Umbilical cord (tissue), 1 donor: ENCODE measurements at regions not wholly inside any gene's neighbourhood (a gene's known extent, or its start where the extent isn't known, plus 50 kb on each side); places are given as distances from the start of the nearest gene placed in this dataset.
"Not testable (repeated sequence)": the region's sequence is repeated elsewhere in the genome, so short reads cannot be mapped to it uniquely, and the experiment has no call there.

Experiments used
- DNase-seq: peaks from one replicate; pipeline ENCODE4 v3.0.0-alpha.2; 2015; ENCODE audit warnings: low spot score

DNA sequence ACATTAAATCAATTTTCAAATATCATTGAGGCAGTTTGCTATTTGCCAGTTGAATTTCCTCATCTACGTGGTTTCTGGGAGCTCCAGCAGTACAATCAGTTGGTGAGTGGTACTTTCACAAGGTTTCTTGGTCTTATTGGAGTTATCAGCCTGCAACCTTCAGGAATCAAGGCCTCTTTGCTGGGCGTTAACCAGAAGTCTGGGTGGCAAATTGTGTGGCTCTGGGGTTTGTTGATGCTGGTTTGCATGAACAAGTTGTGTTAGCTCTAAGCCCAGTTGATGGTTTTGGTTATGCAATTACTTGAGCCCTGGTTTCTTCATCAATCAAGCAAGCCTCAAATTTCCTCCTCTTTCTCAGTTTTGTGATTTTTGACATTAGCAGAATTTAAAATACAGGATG, 152.9 kb upstream of the ANKRD55 start:
- no peak for DNase-seq

DNA sequence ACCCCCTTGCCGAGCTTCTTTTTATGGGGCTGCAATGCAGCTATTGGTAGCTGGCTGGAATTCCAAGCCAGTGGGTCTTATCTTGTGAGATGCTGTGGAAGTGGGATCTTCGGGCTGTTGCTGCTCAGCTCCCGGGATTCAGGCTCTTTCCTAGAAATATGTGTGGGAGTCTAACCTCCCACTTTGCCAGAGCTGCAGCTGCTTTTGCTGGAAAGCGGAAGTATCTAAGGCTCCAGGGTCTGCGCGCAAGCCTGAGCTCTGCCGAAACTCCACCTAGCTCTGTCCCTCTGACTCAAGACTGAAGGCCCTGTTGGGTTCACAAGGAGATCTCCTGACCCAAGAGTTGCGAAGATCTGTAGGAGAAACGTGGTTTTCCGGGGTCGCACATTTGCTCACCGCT, 151.1 kb upstream of the ANKRD55 start:
- peak; percentile 42 for DNase-seq

DNA sequence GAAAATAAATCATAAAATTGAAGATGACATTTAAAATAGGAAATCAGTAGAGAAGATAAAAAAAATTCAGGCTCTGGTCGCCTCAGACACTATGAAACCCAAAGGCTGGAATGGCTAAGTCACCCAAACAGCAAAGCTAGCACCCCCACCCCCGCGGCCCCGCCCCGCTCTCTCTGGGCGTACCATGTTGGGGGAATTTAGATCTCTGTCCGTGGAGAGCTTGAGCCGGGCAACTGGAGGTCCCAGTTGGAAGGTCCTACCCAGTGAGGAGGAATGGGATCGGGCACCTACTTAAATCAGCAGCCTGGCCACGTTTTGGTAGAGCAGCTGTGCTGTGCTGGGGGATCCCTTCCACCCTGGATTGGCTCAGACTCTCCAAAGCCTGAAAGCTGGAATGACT, 150.6 kb upstream of the ANKRD55 start:
- no peak for DNase-seq

DNA sequence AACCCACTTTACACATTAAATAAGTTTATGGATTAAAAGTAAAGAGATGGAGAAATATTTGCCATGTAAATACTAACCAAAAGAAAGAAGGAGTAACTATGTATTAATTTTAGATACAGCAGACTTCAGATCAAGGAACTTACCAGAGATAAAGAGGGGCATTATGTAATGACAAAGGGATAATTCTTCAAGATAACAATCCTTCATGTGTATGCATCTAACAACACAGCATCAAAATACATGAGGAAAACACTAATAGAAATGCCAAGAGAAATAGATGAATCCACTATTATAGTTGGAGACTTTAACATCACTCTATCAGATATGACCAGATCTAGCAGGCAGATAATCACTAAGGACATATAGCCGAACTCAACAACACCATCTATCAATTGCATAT, 149.8 kb upstream of the ANKRD55 start:
- DNase-seq = no peak

DNA sequence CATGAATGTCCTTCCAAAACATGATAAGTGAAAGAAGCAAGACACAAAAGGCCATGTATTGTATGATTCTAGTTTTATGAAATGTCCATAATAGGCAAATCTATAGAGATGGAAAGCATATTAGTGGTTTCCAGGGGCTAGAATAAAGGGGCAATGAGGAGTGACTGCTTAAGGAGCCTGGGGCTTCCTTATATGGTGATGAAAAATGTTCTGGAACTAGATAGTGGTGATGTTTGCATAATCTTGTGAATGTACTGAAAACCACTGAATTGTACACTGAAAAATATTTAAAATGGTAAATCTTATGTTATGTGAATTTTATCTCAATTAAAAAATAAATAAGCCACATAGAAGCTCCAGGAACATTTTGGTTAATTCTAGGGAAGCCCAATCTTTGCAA, 144.4 kb upstream of the ANKRD55 start:
- no peak for DNase-seq

DNA sequence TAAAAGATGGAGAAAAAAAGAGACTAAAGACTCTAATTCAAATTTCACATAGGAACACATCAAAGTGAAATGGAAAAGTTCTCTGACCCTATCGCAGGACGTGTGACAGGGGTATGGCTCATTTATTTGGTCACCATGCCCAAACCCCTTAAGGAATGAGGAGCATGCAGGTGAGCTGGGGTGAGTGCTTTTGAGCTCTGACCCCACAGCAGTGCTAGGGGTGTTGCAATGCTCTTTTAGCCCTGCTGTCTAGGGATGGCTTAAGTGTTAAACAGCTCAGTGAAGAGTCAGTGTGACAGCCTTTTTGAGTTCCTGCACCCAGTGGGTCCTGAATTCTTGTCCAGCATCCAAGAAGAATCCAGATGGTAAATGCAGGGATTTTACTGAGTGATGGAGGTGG, 143.0 kb upstream of the ANKRD55 start:
- no peak for DNase-seq

DNA sequence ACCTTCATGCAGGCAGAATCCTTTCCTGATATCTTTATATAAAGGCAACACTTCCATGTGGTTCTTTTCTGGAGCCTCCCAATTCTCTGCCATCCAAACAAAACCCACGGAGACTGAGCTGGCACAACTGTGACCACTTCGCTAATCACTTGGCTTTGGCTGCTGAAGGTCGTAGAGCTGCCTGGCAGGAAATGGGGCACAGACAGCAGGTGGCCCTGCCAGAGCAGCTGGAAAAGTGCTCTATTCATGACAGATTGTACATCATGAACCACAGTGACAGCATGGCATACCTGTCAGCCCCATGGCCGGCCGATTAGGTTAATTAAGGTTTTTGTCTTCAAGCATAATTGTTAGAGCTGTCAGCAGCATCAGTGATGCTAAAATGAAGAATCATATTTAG, 141.9 kb upstream of the ANKRD55 start:
- no peak for DNase-seq

DNA sequence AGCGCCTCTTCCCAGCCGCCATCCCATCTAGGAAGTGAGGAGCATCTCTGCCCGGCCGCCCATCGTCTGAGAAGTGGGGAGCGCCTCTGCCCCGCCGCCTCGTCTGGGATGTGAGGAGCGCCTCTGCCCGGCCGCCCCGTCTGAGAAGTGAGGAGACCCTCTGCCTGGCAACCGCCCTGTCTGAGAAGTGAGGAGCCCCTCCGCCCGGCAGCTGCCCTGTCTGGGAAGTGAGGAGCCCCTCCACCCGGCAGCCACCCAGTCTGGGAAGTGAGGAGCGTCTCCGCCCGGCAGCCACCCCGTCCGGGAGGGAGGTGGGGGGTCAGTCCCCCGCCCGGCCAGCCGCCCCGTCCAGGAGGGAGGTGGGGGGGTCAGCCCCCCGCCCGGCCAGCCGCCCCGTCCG, 139.4 kb upstream of the ANKRD55 start:
- not testable (repeated sequence) for DNase-seq

DNA sequence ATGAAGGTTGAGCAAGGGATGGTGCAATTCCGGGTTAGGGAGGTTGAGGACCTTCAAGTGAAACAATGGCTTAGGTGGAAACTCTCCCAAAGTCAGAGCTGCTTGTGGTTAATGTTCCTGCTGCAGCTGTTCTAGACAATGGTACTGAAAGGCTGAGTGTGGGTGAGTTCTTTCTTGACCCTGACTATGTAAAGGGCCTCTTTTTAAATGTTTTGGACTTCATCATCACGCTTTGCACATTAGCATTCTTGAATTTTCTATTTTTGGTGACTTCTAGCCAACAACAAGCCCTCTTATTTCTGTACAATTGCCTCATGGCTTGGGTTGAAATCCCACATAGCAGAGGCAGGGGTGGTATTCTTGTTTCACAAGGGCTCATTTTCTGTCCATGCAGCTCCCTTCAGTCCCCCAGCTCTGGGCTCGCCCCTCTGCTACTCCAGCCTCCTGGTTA, 136.3 kb upstream of the ANKRD55 start:
- DNase-seq = no peak

DNA sequence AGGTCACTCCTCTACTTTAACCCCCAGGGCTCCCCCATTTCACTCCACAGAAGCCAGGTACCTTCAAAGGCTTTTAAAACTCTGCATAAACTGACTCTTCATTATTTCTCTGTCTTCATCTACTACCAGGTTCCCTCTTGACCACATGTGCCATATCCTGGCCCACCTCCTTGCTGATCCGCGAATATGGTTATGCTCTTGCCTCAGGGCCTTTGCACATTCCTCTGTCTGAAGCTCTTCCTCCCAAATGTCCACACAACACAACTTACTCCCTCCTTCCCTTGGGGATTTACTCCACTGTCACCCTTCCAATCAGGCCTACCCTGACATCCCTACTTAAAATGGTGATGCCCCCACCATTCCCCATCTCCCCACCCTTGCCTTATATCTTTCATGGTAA, 134.6 kb upstream of the ANKRD55 start:
- no peak for DNase-seq

DNA sequence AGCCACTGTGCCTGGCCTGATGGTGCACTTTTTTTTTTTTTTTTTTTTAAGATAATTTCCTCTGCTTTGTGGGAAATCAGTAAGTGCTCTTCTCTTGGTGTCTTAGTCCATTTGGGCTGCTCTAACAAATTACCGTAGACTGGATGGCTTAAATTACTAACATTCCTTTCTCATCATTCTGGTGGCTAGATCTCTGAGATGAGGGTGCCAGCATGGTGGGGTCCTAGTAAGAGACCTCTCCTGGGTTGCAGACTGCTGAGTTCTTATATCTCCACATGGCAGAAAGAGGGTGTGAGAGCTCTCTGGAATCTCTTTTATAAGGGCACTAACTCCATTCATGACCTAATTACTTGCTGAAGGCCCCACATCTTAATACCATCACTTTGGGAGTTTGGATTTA, 133.9 kb upstream of the ANKRD55 start:
- no peak for DNase-seq

DNA sequence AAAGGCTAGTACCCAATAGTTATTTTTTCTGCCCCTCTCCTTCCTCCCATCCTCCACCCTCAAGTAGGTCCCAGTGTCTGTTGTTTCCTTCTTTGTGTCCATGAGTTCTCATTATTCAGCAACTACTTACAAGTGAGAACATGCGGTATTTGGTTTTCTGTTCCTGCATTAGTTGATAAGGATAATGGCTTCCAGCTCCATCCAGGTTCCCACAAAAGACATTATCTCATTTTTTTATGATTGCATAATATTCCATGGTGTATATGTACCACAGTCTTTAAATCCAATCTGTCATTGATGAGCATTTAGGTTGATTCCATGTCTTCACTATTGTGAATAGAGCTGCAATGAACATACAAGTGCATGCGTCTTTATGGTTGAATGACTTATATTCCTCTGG, 128.3 kb upstream of the ANKRD55 start:
- DNase-seq = no peak

DNA sequence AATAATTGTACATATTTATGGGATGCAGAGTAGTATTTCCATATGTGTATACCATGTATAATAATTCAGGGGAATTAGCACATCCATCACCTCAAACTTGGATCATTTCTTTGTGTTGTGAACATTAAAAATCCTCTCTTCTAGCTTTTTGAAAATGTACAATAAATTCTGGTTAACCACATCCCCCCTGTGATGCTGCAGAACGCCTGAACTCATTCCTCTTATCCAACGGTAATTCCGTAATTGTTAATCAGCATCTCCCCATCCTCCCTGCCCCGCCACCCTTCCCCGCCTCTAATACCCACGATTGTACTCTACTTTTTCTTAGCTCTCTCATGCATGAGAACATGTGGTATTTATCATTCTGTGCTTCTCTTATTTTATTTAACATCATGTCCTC, 127.7 kb upstream of the ANKRD55 start:
- no peak for DNase-seq

DNA sequence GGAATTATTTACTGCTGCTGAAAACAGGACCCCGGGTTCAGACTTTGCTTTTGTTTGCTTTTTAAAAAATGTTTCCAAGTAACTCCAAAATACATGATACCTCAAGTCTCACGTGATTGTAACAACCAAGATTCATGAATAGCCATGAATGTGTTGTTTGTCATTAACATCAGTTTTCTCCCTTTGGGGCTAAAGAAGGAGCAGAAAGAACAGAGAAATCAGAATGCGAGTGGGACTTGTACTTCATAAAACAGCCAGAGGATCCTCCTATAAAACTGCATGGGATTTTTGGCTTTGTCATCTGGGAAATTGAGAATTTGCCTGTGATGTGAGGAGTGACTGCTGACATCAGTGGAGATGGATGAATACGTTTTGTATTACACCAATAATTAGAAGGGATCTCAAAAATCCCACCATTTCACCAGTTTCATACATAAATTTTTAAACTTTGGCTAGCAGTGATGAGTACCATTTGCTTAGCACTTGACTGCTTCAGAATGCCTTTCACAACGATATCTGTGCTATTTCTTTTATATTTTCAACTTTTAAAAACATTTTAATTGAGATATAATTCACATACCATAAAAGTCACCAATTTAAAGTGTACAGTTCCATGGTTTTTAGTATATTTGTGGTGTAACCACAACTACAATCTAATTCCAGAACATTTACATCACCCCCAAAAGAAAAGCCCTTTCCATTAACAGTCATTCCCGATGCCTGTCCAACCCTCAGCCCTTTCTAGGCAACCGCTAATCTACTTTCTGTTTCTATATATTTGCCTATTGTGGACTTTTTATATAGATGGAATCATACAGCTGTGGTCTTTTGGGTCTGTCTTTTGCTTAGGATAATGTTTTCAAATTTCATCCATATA, 126.9 kb upstream of the ANKRD55 start:
- DNase-seq = peak; percentile 44

DNA sequence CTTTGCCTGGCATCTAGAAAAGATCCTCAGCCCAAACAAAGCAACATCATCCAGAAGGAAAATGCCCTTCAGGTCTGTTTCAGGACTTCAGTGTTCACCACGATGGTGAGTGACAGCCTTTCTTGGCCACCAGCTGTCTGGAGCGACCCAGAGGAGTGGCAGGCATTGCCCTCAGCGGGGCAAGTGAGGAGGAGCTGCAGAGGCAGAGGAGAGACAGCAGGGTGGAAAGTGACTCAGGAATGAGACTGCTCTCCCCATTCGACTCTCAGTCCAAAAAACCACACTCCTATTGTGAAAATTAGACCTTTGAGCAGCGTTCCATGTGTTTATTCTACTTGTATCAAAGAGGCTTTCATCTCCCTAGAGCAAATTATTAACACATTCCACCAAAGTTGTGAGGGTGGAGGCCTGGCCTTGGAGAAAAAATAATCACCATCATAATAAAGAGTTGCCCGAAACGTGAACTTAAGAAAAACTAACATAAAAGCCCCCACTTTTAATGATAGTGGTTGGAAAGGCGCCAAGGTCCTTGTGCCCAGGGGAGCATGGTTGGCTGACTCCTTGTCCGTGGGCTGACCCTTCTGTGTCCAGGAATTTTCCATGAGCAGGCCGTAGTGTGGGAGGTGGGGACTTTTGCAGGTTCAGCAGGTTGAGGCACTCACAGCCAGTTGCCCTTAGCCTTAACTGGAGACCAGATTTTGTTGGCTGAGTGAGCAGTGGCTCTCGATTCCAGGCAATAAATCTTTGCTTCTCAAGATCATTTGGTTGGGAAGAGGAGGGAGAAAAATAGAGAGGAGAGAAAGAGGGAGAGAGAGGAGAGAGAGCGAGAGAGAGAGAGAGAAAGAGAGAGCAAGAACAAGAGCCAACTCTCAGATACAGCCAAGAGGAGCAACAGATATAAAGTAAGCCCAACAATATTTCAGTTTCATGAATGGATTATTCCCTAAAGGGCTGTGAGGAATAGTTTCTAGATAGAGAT, 125.9 kb upstream of the ANKRD55 start:
- peak; percentile 85 for DNase-seq

DNA sequence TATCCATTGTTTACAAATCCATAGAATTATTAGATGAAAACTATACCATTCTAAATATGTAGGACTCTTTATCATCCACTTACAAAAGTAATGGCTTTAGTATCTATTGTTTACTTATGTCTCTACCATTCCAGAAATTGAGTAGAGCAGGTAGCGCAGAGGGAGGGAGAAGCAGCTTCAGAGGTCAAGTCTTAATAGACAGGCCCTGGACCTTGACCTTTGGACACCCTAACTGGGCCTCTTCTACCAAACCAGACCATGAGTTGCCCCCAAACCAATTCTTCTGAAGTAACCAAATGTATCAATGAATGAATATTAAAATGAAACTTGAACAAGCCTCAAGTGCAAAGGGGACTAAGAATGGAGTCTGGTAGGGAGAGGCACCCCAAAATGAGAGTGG, 124.9 kb upstream of the ANKRD55 start:
- no peak for DNase-seq

DNA sequence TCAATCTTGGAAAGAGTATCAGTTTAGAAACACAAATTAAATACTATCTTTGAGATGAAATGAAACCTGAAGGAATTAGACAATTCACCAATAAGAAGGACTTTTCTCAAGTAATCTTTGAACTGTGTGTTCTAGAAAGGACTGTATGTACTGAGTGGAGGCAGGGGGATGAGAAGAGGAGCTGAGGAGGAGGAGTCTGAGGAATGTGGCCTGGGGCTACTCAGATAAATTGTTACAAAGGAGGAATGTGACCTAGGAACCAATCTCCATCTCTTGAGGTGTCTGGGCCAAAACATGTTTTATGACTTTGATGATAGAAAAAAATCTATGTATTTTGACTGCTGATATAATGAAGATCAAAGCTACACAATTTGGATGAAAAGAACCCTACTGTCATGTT, 124.3 kb upstream of the ANKRD55 start:
- peak; percentile 18 for DNase-seq

DNA sequence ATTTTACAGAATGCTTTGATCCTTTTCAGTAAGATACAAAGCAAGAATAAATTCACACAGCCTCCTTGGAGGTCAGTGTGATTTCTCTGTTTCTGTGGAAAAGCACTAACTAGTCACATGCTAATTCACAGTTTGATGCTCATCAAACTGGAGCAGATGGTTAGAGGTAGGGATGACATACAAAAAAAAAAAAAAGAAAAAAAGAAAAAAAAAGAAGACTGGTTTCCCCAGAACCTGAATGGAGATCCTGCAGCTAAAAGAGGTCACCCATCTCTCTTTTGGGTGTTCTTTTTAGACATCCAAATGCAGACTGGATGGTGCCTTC, 123.7 kb upstream of the ANKRD55 start:
- DNase-seq = no peak

DNA sequence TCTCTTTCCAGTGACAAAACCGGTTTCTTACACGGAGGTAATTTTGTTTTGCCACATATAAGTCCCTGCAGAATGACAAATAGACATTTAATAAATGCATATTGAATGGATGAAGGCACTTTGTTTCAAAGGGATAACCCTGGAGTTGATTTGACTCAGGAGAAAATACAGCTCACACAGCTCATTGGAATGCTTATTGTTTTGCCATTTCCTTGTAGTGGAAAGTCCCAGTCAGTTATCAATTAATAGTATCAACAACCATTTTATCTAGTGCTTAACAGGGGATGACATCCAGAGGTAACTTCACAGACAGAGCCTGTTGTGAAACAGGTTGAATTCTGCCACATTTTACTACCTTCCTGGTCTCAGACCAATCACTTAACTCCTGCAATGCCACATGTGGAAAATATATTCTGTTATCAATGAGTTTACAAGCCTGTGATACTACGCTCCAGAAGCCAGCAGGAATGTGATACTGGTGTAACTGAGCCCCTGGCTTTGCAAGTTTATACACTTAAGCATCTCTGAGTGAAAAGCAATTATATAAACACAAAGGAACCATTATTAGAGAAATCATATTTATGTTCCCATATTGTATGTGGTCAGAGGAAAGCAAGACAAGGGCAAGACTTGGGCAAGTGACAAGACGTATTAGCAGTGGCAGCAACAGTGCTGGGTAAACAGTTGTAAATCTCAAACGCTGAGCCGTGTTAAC, 123.1 kb upstream of the ANKRD55 start:
- peak; percentile 13 for DNase-seq

DNA sequence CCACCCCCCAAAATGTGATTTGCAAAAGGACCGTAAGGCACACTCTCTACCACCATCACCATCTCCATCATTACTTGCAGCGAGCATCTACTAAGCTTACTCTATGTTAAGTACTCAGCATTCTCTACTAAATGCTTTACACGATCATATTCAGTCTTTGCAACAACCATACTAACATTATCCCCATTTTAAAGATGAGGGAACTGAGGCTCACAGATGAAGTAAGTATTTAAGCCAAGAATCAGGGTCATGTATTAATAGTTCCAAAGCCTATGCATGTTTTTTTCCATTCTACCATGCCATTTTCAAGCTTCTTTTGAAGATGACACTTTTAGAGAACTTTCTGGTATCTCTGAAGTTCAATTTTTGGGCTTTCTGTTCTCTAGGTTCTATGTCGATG, 121.7 kb upstream of the ANKRD55 start:
- DNase-seq = no peak

DNA sequence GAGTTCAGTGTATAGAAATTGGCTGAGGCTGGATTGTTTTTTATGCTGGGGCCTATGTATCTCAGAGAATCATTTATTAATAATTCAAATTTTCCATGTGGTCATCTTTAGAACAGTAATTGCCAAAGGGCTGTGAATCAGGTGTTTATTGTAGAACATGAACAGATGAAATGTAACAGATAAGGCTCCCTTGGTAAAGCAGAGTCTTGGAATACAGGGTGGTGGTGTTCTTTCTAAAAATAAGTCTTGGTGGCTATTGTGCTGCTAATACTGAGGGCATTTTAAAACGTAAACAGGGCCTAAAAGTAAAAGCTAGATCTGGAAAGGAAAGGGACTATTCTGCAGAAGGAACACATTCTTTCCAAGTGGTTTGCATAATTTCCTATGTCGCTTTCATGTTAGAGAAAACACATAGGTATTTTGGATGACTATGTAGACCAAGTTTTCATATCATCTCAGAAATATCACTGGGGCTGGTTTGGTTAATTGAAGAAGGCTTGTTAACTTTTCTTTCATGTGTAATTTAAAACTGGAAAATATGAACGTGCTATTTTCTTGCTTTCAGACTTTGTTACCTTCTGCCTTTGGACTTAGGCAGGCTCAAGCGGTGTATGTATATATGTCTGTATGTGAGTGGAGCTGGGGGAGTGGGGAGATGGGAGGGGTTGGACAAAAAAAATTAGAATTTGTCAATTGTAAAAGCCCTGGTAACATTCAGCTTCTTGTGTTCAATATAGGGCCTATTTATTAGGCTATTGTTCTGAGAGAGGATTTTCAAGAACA, 119.9 kb upstream of the ANKRD55 start:
- no peak for DNase-seq
